Eye (tissue), 1 donor: ENCODE measurements at regions not wholly inside any gene's neighbourhood (a gene's known extent, or its start where the extent isn't known, plus 50 kb on each side); places are given as distances from the start of the nearest gene placed in this dataset.
"Not testable (repeated sequence)": the region's sequence is repeated elsewhere in the genome, so short reads cannot be mapped to it uniquely, and the experiment has no call there.

Experiments used
- DNase-seq: peaks from one replicate; pipeline ENCODE4 v3.0.0-alpha.2; 2015

DNA sequence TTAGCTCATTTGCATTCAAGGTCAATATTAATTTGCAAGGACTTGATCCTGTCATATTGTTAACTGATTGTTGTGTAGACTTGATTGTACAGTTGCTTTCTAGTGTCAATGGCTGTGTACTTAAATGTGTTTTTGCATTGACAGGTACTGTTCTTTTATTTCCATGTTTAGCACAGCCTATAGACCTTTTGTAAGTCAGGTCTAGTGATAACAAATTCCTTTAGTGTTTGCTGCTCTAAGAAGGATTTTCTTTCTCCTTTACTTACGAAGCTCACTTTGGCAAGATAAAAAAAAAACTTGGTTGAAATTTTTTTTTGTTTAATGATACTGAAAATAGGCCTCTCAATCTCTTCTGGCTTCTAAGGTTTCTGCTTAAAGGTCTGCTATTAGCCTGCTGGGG lies 942.3 kb downstream of the QKI start:
- peak; percentile 16 for DNase-seq

GRCh38 chr6:164347455-164347854 lies 932.9 kb downstream of the QKI start:
- no peak for DNase-seq

DNA sequence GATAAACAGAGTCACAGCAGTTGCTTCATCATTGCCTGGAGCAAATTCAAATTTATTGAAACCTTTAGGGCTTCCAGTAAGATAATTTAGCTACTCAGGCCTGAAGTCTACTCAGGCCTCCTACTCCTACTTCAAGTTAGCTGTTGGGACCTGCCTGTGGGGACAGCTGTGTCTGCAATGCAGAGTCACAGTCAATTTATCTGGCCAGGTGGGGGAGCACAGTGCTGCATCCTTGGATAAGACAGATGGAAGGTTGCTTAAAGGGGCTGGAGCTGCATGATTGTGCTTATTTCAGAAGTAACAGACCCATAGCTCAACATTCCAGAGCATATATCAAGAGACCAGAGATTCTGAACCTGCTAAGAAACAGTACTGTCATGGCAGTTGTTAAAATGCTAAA lies 932.1 kb downstream of the QKI start:
- no peak for DNase-seq

GRCh38 chr6:164345806-164346496 lies 931.4 kb downstream of the QKI start:
- DNase-seq, result no peak

GRCh38 chr6:164345327-164345726 lies 930.8 kb downstream of the QKI start:
- peak; percentile 6 for DNase-seq

DNA sequence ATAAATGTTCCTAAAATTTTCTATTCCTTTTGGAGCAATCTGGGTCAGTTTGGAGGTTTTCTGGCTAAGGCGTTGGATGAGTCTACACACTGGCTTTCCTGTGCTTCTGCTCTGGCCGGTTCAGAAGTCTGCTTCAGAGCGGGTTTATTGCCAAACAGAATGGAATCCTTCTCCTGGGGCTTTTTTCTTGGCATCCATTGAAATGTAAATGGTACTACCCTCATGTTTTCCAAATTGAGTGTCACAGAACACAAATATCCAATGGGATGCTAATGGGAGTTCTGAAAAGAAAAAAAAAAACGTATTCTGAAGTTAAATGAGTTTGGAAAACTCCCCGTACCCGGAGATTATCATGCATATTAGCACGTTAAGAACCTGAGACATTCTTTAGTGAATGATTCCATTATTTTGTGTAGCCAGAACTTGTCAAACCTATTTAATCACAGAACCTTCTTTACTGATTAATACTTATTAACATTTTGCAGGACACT lies 930.3 kb downstream of the QKI start:
- peak; percentile 3 for DNase-seq

GRCh38 chr6:164339442-164339841 lies 924.9 kb downstream of the QKI start:
- DNase-seq, result not testable (repeated sequence)

- no peak for DNase-seq
Measured at GRCh38 chr6:164337925-164338397, 923.4 kb downstream of the QKI start.

DNA sequence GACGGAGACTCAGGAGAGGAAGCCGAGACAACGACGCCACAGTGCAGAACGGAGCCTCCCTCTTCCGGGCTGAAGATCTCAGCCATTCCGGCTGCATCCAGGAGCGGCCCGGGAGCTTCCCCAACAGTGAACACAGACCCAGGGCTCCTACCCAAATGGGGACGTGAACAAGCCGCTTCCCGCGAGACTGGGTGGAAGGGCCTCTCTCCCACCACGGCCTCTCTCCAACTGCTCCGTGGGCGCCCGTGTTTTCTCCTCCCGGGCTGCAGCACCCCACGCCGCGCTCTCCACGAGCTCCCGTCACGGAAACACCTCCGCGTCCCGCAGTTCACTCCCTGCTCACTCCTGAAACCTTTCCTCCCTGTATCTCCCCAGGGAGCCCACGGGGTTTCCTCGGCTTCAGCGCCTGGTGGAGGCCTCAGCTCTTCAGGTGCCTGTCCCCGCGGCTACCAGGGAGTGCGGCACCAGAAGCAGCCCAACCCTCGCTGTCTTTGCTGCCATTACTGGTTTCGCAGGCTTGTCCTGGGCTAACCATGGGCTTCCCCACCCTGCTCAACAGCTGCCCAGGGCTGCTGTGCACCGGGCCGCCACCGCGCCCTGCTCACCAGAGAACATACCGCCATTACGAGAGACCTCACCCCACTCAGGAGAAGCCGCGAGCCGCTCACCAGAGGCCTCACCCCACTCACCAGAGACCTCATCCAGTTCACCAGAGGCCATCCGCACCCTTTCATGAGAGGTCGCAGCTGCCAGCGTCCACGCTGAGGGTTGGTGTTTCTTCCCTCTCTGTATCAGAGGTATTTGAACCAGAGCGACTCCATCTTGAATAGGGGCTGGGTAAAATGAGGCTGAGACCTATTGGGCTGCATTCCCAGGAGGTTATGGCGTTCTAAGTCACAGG lies 922.8 kb downstream of the QKI start:
- no peak for DNase-seq

DNA sequence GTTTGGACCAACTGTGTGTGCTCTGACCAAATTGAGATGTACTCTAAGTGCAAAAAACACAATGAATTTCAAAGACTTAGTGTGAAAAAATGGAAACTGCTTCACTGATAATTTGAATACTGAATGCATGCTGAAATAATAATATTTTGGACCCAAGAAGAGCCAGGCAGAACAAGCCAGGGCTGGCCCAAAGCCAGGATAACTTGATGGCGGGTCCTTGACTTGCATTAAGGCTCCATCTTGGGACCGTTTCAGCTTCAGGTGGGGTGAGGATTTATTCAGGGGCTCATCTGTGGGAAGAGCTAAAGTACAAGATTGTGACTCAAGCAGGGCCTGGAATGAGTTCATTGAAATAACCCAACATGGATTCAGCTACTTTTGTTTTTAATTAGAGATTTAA lies 921.9 kb downstream of the QKI start:
- no peak for DNase-seq

DNA sequence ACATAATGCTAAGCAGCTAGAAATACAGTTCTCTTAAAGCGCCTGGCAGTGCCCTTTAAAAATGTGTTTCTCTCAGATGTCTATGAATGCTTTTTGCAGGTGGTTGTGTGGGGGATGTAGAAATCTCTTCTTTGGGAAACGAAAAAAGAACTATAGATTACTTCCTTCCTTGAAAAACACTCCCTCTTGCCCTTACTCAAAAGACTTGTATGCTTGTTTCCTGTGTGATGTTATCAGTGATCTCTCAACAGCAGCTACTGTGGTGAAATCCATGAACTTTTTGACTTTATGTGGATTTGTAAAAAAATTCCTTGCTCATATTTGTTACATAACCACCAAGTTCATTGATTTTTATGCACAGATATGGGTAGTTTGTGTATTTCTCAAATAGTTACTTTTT lies 916.5 kb downstream of the QKI start:
- DNase-seq, result no peak

GRCh38 chr6:164325168-164325567 lies 910.6 kb downstream of the QKI start:
- no peak for DNase-seq

DNA sequence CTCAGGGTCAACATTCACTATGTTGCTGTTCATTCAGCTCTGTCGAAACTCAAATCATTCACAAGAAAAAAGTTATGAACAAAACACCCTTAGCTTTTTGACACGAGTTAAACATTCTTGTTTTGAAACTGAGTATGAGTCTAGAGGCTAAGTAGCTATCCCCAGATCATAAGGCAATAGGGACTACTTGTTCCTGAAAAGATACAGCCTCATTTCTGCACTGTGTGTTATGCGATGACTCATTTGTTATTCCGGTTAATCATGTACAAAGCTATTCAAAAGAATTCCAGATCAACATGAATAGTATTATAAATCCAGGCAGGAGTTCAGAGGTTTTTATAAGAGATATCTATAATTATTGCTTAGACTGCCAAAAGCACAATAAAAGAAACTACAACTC lies 908.0 kb downstream of the QKI start:
- no peak for DNase-seq

- no peak for DNase-seq
Measured at GRCh38 chr6:164321297-164321696, 906.8 kb downstream of the QKI start.

- no peak for DNase-seq
Measured at GRCh38 chr6:164315376-164315775, 900.9 kb downstream of the QKI start.

GRCh38 chr6:164308339-164308738 lies 893.8 kb downstream of the QKI start:
- no peak for DNase-seq

DNA sequence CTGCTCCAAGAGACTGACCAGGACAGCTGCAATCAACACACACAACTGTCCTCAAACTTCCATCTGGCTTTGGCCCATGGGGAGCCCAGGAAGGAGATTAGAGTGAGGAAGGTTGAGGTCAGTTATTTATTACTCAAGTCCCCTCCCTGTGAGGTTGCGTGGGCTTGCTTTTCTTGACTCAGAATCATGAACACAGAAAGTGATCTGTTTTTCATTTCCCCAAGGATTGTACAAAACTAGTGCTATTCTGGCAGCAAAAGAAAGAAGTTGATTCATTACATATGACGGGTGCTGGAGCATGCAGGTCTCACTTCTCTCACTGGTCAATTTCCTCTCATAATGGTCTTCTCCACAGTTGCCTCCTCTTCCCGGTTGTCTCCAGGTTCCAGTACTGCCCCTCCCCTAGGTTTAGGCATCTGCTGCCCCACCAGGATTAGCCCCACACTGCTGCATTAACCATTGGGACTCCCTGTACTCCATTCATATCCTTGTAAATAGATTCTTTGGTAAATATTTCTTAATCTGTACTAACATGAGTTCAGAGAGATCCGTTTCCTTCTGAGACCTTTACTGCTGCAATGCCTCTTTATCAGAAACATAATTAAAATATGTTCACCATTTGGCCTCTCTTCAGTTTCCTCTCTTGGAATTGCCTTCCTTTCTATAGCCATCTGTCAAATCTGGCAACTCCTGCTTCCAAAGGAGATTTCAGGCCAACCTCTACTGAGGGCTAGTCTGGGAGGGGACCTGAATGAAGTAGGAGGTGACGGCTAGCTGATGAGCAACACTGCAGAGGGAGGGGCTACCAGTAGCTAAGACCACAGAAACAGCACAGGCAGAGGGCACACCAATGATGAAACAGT lies 888.8 kb downstream of the QKI start:
- DNase-seq, result no peak

DNA sequence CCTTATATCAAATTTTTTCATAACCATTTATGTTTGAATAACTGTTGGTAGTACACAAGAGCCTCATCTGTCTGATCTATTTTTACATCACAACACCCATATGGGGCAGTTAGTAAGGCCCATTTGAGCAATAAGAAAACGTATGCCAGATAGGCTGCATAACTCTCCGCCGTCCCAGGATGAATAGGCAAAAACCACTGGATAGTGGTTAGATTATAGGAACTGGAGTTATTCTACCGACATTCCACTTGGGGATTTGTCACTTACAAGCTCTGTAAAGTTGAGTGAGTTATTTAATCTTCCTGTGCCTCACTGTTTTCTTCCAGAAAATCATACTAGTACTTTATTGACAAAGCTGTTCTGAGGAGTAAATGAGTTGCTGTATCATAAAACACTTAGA lies 881.9 kb downstream of the QKI start:
- no peak for DNase-seq

- DNase-seq, result no peak
Measured at GRCh38 chr6:164294047-164294784, 879.7 kb downstream of the QKI start.

DNA sequence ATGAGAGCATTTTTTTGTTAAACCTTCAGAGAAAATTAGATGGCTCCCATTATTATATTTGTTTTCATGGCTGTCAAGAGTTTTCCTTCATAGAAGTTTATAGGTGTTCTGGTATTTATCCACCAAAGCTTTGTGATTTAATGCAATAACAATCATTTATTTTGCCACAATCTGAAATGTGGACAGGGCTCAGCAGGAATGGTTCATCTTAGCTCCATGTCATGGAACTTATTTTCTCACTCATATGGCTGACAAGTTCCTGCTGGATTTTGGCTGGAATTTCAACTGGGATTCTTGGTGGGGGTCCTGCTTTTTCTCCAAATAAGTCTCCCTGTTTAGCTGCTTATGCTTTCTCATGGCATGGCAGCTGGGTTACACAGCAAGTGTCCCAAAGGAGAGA lies 876.7 kb downstream of the QKI start:
- no peak for DNase-seq

DNA sequence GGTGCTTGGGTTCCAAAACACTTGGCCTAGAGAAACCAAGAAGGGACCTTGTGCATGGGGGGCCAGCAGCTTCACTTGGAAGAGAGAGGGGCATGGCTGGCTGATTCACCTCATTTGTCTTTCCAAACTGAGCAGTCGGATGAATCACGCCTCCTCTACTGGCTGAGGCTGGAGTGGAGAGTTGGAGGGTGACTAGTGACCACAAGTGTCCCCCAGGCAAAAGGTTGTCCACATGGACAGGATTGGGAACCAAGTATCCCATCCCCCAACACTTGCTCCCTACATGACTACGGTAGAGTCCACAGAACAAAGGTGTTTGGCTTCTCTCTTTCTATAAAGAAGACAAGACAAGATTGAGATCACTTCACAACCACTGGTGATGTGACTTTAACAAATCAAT lies 875.6 kb downstream of the QKI start:
- no peak for DNase-seq

- no peak for DNase-seq
Measured at GRCh38 chr6:164286011-164286410, 871.5 kb downstream of the QKI start.
